HG03135 (cell line): ENCODE measurements at regions not wholly inside any gene's neighbourhood (a gene's known extent, or its start where the extent isn't known, plus 50 kb on each side); places are given as distances from the start of the nearest gene placed in this dataset.

Experiments
- ATAC-seq: cut with Tn5 transposase; IDR thresholded peaks from one replicate; pipeline ENCODE4 v1.9.1; 2021; ENCODE audit warnings: mild to moderate bottlenecking, moderate library complexity; ENCODE audit not compliant: unreplicated experiment

DNA sequence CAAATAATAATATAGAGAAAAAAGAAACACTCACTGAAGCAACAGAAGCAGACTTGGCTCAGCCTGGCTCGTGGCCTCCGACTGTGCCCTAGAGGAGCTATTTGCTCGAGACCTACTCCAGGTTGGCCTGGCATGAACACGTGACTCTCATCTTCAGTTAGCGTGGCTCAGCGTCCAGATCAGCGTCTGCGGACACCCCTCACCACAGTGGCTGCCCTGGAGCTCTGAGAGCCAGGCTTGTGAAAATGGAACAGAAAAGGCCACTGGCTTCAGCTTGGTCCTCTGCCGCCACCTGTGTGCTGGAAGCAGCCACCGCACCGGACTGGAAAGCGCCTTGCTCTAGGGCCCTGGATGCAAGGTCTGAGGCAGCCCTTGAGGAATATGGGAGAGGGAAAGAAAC is 1184.0 kb upstream of the GYPC start:
- peak; percentile 69 for ATAC-seq

DNA sequence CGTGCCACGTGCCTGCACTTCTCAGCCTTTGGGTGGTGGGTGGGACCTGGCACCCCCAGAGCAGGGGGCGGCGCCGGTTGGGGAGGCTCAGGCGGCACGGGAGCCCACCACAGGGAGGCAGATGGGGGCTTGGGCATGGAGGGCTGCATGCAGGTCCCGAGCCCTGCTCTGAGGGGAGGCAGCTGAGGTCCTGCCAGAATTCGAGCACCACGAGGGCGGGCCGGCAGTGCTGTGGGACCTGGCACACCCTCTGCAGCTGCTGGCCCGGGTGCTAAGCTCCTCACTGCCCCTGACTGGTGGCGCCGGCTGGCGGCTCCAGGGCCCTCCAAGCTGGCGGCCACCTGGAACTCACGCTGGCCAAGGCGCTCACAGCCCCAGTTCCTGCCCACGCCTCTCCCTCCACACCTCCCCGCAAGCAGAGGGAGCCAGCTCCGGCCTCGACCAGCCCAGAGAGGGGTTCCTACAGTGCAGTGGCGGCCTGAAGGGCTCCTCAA is 1176.8 kb upstream of the GYPC start:
- ATAC-seq: no peak

DNA sequence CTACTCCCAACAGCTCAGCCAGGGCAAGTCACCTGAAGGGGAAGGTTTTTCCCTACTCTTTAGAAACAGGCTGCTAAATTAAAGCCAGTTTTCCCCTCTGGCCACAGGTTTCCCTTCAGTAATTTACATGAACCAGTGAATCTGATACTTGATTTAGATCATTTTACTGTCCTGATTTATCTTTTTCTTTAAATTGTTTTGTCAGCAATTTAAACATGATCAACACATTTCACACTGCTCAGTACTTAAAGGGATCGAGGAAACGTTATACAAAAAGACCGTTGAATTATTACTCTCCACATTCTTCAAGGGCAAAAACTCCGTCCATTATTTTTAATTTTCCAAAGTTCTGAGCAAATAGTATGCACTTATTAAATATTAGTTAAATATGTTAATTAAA is 1165.7 kb upstream of the GYPC start:
- no peak for ATAC-seq

DNA sequence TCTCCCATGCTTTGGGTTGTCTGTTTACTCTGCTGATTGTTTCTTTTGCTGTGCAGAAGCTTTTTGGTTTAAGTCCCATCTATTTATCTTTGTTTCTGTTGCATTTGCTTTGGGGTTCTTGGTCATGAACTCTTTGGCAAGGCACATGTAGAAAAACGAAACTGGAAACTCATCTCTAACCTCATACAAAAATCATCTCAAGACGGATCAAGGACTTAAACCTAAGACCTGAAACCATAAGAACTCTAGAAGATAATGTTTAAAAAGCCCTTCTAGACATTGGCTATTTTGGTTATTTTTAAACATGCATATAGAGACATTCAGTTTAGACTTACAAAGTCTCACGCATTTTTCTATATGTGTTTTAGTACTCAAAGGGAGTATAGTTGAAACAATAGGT is 1164.3 kb upstream of the GYPC start:
- no peak for ATAC-seq

DNA sequence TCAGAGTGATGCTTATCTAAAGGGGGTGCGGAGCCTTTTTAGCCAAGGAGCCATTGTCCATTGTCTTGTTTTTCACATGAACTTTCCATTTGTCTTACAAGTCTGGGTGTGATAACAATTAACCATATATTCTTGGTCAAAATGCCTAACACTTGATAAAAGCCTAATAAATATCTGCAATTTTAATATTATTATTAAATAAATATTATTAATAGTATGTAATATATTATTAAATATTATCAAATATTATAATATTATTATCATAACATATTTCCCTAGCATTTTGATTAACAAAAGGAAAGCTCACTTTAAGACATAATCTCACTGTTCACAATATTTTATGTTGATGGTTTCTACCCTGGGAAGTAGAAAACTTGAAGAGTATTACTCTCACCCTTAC is 1143.6 kb upstream of the GYPC start:
- no peak for ATAC-seq

DNA sequence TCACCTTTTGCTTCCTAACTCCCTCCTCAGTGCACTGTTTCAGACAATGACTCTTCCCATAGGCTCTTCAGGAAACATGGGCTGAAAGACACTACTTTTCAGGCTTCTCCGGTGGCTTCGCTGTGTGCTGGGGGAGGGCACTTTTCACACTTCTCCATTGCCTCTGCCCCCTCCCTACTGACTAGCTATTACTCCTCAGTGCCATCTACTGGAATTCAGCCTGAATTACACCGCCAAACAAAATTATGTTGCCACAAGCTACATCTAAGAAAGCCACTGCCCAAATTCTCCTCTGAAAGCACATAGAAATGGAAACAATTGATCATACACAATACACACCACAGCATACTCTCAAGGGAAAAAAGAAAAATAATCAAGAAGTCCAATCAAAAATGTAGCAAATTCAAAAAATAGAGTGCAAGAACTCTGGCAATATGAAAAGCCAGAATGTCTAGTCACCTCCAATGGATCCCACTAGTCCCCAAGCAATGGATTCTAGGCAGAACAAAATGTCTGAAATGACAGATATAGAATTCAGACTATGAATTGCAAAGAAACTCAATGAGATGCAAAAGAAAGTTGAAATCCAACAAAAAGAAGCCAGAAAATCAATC is 1139.4 kb upstream of the GYPC start:
- no peak for ATAC-seq

DNA sequence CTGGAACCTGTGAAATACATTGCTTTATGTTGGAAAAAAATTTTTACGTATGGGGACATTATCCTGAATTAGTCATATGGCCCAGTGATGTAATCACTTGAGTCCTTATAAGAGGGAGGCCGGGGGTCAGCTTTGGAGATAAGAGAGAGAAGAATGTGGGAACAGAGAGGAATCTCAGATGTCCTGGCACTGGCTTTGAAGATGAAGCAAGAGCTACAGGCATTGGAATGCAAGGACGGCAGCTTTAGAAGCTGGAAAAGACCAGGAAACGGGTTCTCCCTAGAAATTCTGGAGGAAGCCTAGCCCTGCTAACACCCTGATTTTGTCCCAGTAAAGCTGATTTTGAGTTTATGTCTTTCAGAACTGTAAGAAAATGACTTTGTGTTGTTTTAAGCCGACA is 1129.9 kb upstream of the GYPC start:
- no peak for ATAC-seq

DNA sequence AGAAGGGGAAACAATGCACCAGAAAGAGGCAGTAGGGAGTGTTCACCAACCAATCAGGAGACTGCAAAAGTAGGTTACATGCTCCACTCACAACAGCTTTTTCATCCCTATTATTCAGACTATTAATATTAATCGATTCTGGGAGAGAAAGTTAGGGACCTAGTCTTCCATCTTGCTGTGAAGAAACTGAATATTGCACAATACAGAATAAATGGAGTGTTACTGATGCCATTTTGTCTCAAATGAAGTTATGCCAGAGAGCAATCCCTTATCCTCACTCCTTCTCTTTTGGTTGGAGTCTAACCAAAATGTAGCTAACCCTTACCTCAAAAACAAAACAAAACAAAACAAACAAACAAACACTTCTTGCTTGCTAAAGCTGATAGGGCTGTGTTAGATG is 1120.9 kb upstream of the GYPC start:
- ATAC-seq: no peak

DNA sequence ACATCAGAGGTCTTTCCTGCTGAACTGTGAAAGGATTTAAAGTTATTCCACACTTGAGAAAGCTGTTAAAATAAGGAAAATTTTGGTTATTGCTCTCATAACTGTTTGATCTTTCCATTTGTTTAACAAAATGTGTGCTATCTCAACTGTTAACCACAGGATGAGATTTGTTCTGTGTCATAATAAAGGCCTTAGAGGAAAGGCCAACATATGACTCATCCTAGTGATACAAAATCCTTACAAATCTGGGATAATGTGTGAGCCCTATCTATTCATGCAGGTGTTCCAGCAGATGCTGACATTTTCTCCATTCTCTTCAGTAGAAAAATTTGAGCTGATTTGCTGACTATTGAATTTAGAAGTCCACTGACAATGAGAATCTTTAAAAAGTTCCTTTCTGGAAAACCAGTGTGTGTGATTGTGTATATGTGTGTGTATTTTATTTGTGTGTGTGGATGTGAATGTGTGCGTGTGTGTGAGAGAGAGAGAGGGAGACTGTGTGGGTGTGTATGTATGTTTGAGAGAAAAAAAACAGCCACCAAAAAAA is 1111.9 kb upstream of the GYPC start:
- ATAC-seq: no peak

DNA sequence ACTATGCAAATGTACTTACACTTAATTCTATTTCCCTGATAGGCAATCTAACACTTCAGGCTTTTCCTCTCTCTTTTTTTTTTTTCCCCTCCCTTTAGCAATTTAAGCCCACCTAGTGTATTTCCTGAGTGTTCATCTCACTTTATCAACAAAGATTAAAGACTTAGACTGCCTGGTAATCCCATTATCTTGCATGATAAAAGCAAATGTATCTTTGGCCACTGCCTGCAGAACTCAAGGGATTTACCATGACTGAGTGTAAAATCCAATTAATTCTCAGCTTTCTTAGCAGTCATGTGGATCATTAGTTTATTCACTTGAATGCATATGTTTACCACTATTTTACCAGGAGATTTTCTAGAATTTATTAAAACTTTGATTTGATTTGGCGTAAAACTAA is 1102.2 kb upstream of the GYPC start:
- no peak for ATAC-seq

DNA sequence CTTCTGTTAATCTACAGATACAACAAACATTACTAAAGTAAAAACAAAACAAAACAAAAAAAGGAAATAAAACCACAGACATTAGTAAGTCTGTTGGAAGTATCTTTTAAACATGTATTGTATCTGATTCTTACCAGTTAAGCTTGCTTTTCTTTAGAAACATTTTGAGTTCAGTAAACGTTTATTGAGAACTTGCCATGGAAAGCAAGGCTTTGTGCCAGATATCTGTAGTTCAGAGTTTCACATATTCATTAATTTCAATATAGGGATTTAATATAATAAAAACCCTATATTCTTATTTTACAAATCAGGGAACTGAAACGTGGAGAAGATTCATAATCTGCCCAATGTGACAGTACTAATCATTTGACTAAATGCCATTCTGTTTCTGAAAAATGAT is 1101.0 kb upstream of the GYPC start:
- ATAC-seq: no peak

DNA sequence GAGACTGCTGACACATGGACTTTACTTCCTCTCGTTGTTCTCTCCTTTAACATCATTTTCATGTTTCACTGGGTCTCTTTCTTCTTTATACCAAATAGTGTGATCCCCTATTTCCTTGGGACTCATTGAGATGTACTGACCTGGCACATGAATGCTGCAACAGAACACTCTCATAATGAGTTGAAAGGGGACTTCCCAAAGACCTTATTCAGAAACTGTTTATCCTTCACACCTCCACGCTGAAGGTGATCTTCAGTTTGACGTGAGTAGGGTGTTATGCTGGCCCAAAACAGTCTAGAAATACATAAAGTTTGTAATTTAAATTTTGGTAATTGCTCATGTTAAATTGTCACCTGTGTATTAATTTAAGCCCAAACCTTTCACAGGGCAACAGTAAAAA is 1096.8 kb upstream of the GYPC start:
- no peak for ATAC-seq

DNA sequence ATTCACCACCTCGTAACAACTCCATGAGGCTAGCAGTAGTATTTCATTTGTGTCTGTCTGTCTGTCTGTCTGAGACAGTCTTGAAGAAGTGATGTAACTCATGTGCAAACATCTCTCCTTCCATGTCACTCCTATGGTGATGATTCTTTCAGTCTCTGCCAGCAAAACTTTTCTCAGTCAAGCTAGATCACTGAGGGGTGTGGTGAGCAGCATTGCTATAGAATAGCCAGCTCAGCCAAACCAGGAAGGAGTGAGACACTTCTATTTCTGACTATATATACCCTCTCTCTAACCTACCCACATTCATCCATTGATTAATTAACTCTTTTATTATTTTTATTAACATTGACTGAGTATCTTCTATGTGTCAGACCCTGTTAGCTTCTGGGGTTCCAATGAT is 1095.1 kb upstream of the GYPC start:
- no peak for ATAC-seq

DNA sequence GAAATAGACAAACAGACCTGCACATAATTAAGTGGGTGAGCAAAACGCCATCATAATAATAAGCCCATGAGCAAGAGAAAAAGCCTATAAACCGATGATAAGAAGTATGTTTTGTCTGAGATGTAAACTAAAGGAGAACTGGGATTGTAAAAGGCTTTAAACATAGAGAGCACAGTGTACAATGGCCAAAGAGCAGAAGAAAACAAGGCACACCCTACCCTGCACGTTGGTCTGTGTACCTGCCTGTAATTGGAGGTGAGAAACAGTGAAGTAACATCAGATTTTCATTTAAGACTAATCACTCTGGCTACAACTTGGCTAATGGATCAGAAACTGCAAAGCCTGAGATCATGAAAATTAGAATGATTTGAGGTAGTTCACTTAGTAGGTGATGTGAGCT is 1094.7 kb upstream of the GYPC start:
- no peak for ATAC-seq

DNA sequence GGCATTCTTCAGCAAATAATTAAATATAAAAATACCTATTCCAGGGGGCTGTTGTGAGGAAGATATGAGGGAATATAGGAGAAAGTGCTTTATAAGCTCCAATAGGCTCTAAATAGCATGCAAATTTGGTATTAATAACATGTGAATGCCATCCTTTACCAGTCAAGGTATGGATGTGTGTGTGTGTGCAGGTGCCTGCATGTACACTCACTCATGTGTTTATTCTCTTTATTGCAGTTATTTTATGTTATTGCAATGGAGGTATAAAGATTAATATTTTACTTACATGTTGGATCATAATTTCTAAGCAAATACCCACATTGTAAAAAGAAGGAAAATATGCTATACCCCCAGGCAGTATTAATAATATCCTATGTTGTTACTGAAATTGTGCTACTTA is 1093.0 kb upstream of the GYPC start:
- no peak for ATAC-seq

DNA sequence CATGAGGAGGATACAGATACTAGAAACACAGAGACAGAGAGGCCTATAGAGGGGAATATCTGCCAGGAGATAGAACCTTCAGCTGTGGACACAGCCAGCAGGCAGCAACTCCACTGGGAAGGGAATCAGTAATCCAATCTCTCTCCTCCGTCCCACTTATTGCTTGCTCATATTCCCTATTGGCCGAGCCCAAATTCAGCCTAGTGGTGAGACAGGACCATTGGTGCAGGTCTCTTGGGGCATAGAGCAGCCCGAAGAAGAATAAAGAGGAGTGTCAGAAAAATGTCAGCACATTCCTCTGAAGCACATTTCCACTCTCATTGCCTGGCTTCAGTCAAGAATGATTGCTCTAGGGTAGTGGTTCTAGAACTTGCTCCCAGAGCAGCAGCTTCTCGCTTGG is 1091.5 kb upstream of the GYPC start:
- ATAC-seq: no peak

DNA sequence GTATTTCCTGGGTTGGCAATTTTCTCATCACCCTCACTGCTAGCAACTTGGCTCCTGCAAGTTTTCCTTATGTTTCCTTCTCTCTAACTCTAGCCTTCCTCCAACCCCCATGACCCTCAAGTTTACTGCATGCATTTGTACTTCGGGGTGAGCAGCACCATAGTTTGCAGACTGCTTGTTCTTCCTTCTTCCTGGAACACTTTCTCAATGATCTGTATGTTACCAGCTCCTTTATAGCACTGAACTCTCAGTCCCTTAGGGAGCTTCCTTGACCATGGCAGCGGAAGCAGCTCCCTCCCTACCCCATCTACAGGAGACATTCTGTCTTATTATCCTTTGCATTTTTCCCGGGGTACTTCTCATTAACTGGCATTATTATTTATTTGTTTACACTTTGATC is 1089.5 kb upstream of the GYPC start:
- ATAC-seq: no peak

DNA sequence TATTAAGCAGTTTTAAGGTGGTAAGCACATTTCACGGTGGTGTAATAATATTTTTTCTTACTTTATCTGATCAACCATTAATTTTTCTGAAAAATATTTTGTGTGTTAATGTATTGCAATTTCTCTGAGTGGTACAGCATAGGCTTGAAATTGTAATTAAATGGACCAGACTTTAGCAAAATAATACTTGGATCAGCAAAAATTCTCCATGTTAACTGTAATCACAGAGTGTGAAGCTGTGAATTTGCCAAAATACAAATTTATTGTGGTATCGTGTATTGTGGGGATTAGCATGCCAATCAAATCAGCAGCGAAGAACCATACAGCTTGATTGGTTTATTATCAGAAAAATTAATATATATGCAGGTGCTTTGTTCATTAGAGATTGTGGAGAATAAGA is 1088.9 kb upstream of the GYPC start:
- ATAC-seq: no peak

DNA sequence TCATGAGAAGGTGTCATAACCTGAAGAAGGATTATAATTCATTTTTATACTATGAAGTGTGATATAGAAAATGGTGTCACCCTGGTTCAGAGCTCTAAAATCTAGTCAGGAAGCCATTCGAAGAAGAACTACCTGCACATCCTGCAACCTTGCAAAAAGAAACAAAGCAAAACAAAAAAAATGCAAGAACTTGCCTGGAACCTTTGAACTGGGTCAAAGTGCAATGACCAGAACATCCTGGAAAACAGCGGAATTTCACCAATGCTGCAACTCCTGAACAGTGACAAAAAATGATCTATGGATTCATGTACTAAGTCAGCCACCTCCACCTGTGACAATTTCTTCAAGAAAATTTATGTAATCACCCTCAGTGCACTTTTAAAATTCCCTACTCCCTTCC is 1083.3 kb upstream of the GYPC start:
- no peak for ATAC-seq

DNA sequence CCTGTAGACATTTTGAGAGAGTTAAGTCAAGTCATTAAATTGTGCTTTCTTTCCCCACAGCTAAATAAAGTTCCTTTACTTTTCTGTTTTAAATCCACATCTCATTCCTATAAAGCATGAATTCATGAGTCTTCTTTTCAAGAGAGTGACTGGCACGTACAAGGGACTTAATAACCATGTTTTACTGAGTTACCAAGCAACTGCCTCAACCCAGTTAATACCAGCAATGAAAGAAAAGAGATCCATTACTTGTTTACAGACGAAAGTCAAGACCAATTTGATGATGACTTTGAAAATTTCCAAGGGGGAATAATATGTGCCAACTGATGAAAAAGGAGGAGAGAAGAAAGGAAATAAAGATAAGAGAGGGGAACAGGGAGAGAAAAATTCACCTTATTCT is 1082.5 kb upstream of the GYPC start:
- ATAC-seq: no peak

DNA sequence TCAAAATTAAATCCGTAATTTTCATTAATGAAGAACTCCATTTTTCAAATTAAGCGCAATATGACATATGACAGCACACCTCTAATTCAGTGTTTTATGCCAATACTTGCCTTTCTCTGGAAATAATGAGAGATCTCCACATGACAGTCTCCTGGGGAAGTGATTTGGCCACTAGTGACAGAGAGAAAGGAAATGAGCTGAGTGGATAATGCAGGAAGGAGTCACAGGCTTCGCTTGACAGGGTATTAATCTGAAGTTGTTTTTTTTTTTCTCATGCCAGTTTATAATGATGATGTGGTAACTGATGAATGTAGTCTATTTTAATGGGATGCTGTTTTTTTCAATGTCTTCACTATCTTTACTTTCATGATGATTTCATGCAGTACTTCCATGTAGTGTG is 1079.4 kb upstream of the GYPC start:
- ATAC-seq: no peak

DNA sequence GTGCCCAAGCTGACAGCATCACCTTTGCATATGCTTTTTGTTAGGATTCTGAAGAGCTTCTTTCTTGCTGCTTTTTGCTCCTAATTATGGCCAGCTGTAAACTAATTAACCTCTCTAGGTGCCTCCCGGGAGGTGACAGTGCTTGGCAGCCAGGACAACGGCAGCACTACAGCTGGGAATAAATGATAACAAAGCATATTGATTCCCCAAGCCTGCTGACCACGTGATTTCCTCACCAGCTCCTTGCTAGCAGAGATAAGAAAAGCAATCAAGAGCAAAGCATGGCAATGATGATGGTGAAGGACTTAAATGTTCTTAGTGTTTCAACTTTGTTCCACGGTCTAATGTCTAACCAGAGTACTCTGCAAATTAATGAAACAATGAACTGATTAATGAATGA is 1074.4 kb upstream of the GYPC start:
- no peak for ATAC-seq

DNA sequence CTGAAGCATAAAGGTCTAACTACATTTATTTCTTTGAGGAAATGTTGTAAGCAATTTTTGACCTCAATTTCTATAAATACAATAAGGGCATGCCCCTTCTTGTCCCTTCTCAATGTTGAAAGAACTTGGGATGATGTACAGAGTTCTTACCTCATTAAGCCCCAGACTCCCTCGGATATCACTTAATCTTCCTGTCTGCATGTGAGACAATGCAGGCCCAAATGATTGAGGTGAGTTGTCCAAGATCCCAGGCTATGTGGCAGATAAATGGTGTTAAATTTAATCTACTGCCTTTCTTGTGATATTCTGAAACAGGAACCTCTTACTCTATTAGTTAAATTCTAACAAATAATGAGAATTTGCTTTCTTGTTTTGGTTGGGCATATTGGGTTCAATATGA is 1073.4 kb upstream of the GYPC start:
- no peak for ATAC-seq
